ENCODE measurements at regions not wholly inside any gene's neighbourhood (a gene's known extent, or its start where the extent isn't known, plus 50 kb on each side); places are given as distances from the start of the nearest gene placed in this dataset.

- no peak overlapping the region for H3K4me3 ChIP-seq (ENCODE audit: low read depth, low read length)
- TF ChIP-seq, protein P1, sequence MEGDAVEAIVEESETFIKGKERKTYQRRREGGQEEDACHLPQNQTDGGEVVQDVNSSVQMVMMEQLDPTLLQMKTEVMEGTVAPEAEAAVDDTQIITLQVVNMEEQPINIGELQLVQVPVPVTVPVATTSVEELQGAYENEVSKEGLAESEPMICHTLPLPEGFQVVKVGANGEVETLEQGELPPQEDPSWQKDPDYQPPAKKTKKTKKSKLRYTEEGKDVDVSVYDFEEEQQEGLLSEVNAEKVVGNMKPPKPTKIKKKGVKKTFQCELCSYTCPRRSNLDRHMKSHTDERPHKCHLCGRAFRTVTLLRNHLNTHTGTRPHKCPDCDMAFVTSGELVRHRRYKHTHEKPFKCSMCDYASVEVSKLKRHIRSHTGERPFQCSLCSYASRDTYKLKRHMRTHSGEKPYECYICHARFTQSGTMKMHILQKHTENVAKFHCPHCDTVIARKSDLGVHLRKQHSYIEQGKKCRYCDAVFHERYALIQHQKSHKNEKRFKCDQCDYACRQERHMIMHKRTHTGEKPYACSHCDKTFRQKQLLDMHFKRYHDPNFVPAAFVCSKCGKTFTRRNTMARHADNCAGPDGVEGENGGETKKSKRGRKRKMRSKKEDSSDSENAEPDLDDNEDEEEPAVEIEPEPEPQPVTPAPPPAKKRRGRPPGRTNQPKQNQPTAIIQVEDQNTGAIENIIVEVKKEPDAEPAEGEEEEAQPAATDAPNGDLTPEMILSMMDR (IDR thresholded peaks at IDR 0.05; ENCODE audit: insufficient read depth, low read depth, low read length) = no peak
- no peaks in the 10 kb centered on the region for H3K36me3 ChIP-seq (ENCODE audit: control insufficient read depth, insufficient read depth, low read length)
- no peaks in the 10 kb centered on the region for H3K27me3 ChIP-seq (ENCODE audit: control insufficient read depth, insufficient read depth, low read length)
- CTCF ChIA-PET = no interaction called here
- DNase-seq (ENCODE audit: low read depth) = no peak
- POLR2A ChIA-PET = no interaction called here
These were observed 1035.8 kb upstream of the FANCL start for GRCh38 chr2:59276917-59277316.

DNA sequence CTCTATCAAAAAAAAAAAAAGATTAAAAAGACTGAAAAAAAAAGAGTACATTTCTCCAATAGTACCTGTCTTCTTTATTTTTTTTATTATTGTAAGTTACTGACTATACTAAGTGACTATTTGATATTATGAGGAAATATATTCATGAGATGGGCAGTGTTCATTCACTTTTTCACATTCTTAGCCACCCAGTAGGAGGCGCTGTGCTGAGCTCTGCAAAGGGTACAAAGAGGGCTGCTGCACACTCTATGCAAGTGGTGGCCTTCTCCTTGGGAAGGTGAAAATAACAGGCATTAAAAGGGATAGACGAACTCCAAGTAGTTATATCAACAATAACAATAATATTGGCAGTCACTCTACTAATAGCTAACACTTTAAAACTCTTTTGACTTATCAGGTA, 1034.9 kb upstream of the FANCL start:
- CTCF ChIA-PET = interaction anchor here (0.6 kb wide), 1 partner anchor 8 kb away, joined by 3 read pairs; no protein-coding TSS in a partner anchor
- Histone ChIP-seq H3K4me3 (ENCODE audit: low read depth, low read length) (no peak overlapping the region), H3K27me3 (ENCODE audit: control insufficient read depth, insufficient read depth, low read length) (no peaks in the 10 kb centered on the region), H3K36me3 (ENCODE audit: control insufficient read depth, insufficient read depth, low read length) (no peaks in the 10 kb centered on the region)
- POLR2A ChIA-PET = no interaction called here
- no peak for DNase-seq (ENCODE audit: low read depth)
- TF ChIP-seq, protein P1 (IDR thresholded peaks at IDR 0.05; ENCODE audit: insufficient read depth, low read depth, low read length) = peak; percentile 25; the same call in 1 of the 2 replicates

DNA sequence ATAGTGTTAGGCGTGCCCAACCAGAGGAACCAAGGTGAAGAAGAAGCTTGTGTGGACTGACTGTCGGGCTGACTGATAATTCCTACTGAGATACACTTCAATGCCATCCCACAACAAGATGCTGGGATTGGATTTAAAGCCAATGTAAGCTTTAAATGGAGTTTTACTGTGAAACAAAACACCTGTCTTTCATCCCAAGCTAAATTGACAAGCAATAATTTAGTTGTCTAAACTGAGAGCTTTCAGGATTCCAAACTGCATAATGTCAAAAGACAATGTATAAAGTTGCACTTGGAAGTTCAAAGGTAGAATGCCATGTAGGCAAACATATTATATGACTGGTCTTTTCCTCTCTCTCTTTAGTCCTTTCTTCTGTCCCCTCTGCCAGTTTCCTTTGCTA, 1025.3 kb upstream of the FANCL start:
- DNase-seq (ENCODE audit: low read depth) = no peak
- H3K36me3 ChIP-seq (ENCODE audit: control insufficient read depth, insufficient read depth, low read length) = no peaks in the 10 kb centered on the region
- ChIA-PET CTCF (interaction anchor here (0.8 kb wide), 1 partner anchor 23 kb away, joined by 3 read pairs; no protein-coding TSS in a partner anchor), POLR2A (no interaction called here)
- H3K4me3 ChIP-seq (ENCODE audit: low read depth, low read length) = no peak overlapping the region
- no peaks in the 10 kb centered on the region for H3K27me3 ChIP-seq (ENCODE audit: control insufficient read depth, insufficient read depth, low read length)
- TF ChIP-seq, protein P1 (IDR thresholded peaks at IDR 0.05; ENCODE audit: insufficient read depth, low read depth, low read length) = no peak

DNA sequence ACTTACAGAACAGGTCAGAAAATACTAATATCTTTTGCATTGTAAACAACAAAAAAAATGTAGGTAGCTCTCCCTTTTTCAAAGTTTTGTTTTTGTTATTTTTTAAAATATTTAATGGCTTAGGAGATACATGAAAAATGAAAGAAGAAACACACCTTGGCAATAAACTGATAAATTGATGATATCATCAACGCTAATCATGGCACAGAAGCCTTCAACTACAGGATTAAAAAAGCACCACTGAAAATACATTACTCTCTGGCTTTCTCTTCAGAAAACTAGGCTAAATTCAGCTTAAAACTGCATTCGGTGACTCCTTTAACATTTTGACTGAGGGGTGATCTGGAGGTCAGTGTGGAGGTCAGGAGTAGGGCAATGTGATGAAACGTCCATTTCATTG, 1018.8 kb upstream of the FANCL start:
- H3K4me3 ChIP-seq (ENCODE audit: low read depth, low read length) = no peak overlapping the region
- no peaks in the 10 kb centered on the region for H3K36me3 ChIP-seq (ENCODE audit: control insufficient read depth, insufficient read depth, low read length)
- TF ChIP-seq, protein P1 (IDR thresholded peaks at IDR 0.05; ENCODE audit: insufficient read depth, low read depth, low read length) = no peak
- DNase-seq (ENCODE audit: low read depth) = no peak
- POLR2A ChIA-PET = no interaction called here
- no peaks in the 10 kb centered on the region for H3K27me3 ChIP-seq (ENCODE audit: control insufficient read depth, insufficient read depth, low read length)
- CTCF ChIA-PET = no interaction called here

DNA sequence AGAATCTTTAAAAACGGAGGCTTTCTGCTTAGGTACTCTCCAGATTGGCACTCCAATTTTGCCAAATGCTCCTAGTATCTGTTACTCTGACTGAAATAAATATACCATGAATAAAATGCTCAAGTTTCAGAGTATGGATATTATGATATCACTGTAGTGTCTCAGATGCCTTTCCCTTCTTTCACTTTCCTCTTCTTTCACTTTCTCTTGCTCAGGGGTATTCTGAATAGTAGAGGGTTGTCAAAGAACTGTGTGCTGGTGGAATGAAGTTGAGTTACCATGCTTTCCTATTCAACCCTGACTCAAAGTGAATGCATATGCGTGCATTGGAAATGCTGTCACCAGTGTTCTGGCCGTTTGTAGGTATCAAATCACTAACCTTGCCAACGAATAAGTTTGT, 1015.2 kb upstream of the FANCL start:
- Histone ChIP-seq H3K4me3 (ENCODE audit: low read depth, low read length) (no peak overlapping the region), H3K27me3 (ENCODE audit: control insufficient read depth, insufficient read depth, low read length) (no peaks in the 10 kb centered on the region), H3K36me3 (ENCODE audit: control insufficient read depth, insufficient read depth, low read length) (no peaks in the 10 kb centered on the region)
- POLR2A ChIA-PET = no interaction called here
- TF ChIP-seq, protein P1 (IDR thresholded peaks at IDR 0.05; ENCODE audit: insufficient read depth, low read depth, low read length) = no peak
- no peak for DNase-seq (ENCODE audit: low read depth)
- CTCF ChIA-PET = no interaction called here
